Mesenchymal stem cell (in vitro differentiated cells and primary cell): ENCODE measurements at regions not wholly inside any gene's neighbourhood (a gene's known extent, or its start where the extent isn't known, plus 50 kb on each side); places are given as distances from the start of the nearest gene placed in this dataset.
A peak's percentile ranks its signal among the peaks of the same experiment; 100 is the strongest.

Experiments used
- DNase-seq: peaks from one replicate; pipeline ENCODE4 v3.0.0-alpha.2; 2013
- H2AFZ ChIP-seq: one replicate; pipeline ENCODE4 v1.6.1; 2013; ENCODE audit warnings: low read depth, mild to moderate bottlenecking, control low read depth, inconsistent platforms, low read length, moderate library complexity
- H2AK5ac ChIP-seq: 2 replicates; pipeline ENCODE4 v1.6.1; 2013; ENCODE audit warnings: low read length, moderate library complexity, mild to moderate bottlenecking, inconsistent platforms; ENCODE audit not compliant: severe bottlenecking
- H2BK120ac ChIP-seq: one replicate; pipeline ENCODE4 v1.6.1; 2013; ENCODE audit warnings: low read depth, mild to moderate bottlenecking, inconsistent platforms, low read length, moderate library complexity
- H2BK12ac ChIP-seq, 2 experiments: one replicate each; pipeline ENCODE4 v1.6.1; 2013; ENCODE audit warnings: inconsistent platforms in 2 of 2, low read length in 2 of 2, mild to moderate bottlenecking in 2 of 2, moderate library complexity in 2 of 2, control low read depth in 1 of 2
- H2BK15ac ChIP-seq: one replicate; pipeline ENCODE4 v1.6.1; 2013; ENCODE audit warnings: mild to moderate bottlenecking, low read depth, inconsistent platforms; ENCODE audit not compliant: poor library complexity, severe bottlenecking
- H2BK5ac ChIP-seq: 2 replicates; pipeline ENCODE4 v1.6.1; 2013; ENCODE audit warnings: low read depth, mild to moderate bottlenecking, low read length, control low read depth, inconsistent platforms; ENCODE audit not compliant: poor library complexity, severe bottlenecking
- H3K14ac ChIP-seq, 2 experiments: one replicate each; pipeline ENCODE4 v1.6.1; 2013; ENCODE audit warnings: inconsistent platforms in 2 of 2, low read length in 2 of 2, control low read depth in 1 of 2, mild to moderate bottlenecking in 1 of 2, moderate library complexity in 1 of 2
- H3K18ac ChIP-seq, 2 experiments: one replicate each; pipeline ENCODE4 v1.6.1; 2013; ENCODE audit warnings: inconsistent platforms in 2 of 2, low read length in 2 of 2, control low read depth in 1 of 2, low read depth in 1 of 2, mild to moderate bottlenecking in 1 of 2
- H3K23ac ChIP-seq, 2 experiments: one replicate each; pipeline ENCODE4 v1.6.1; 2013; ENCODE audit warnings: inconsistent platforms in 2 of 2, low read length in 2 of 2, mild to moderate bottlenecking in 2 of 2, moderate library complexity in 2 of 2, control low read depth in 1 of 2
- H3K27ac ChIP-seq: 2 replicates; pipeline ENCODE4 v1.5.1; 2013; ENCODE audit warnings: mild to moderate bottlenecking, moderate library complexity, low read length, control low read depth, inconsistent platforms; ENCODE audit not compliant: poor library complexity, severe bottlenecking
- H3K27me3 ChIP-seq, 2 experiments: 2 replicates each; pipeline versions ENCODE4 v1.6.1 to v1.7.0; 2013; ENCODE audit warnings: low read length in 2 of 2, mild to moderate bottlenecking in 2 of 2, moderate library complexity in 2 of 2, control low read depth in 1 of 2, inconsistent platforms in 1 of 2; ENCODE audit not compliant: control insufficient read depth in 1 of 2, insufficient read depth in 1 of 2
- H3K36me3 ChIP-seq, 2 experiments: 2 replicates each; pipeline versions ENCODE4 v1.6.1 to v1.7.0; 2013; ENCODE audit warnings: low read length in 2 of 2, control low read depth in 1 of 2, inconsistent platforms in 1 of 2, low read depth in 1 of 2, mild to moderate bottlenecking in 1 of 2; ENCODE audit not compliant: insufficient read depth in 2 of 2, control insufficient read depth in 1 of 2
- H3K4ac ChIP-seq, 2 experiments: one replicate each; pipeline ENCODE4 v1.6.1; 2013; ENCODE audit warnings: inconsistent platforms in 2 of 2, low read length in 2 of 2, mild to moderate bottlenecking in 2 of 2, moderate library complexity in 2 of 2, control low read depth in 1 of 2, low read depth in 1 of 2
- H3K4me1 ChIP-seq: 2 replicates; pipeline ENCODE4 v1.6.1; 2013; ENCODE audit warnings: low read depth, low read length, control low read depth; ENCODE audit not compliant: control insufficient read depth, insufficient read depth
- H3K4me2 ChIP-seq: 2 replicates; pipeline ENCODE4 v1.6.1; 2013; ENCODE audit warnings: low read length, mild to moderate bottlenecking, inconsistent platforms; ENCODE audit not compliant: poor library complexity, severe bottlenecking
- H3K4me3 ChIP-seq, 2 experiments: 2 replicates each; pipeline versions ENCODE4 v1.5.1 to v1.7.0; 2013; ENCODE audit warnings: low read length in 2 of 2, mild to moderate bottlenecking in 2 of 2, control low read depth in 1 of 2, low read depth in 1 of 2; ENCODE audit not compliant: insufficient read depth in 1 of 2
- H3K79me1 ChIP-seq: replicated peaks from 2 replicates; pipeline ENCODE4 v1.6.1; 2013; ENCODE audit warnings: mild to moderate bottlenecking, control low read depth, low read length, inconsistent platforms; ENCODE audit not compliant: poor library complexity, severe bottlenecking
- H3K9ac ChIP-seq: 2 replicates; pipeline ENCODE4 v1.7.0; 2013; ENCODE audit warnings: mild to moderate bottlenecking, low read length, moderate library complexity
- H3K9me3 ChIP-seq: 2 replicates; pipeline ENCODE4 v1.7.0; 2013; ENCODE audit warnings: mild to moderate bottlenecking, low read length; ENCODE audit not compliant: control insufficient read depth
- H4K8ac ChIP-seq: one replicate; pipeline ENCODE4 v1.6.1; 2013; ENCODE audit warnings: inconsistent platforms, mild to moderate bottlenecking, low read length, moderate library complexity
- H4K91ac ChIP-seq: one replicate; pipeline ENCODE4 v1.6.1; 2013; ENCODE audit warnings: mild to moderate bottlenecking, low read length, inconsistent platforms
- WGBS: methylation state at CpG from one replicate; pipeline ENCODE4 v1.1.7; 2013; ENCODE audit warnings: mixed read lengths; 5-methylcytosine and 5-hydroxymethylcytosine counted together

- no peak overlapping the region for H4K91ac ChIP-seq
- peaks cover 0 to 4% of the 10 kb centered on the region in 2 experiments for H3K27me3 ChIP-seq
- H2BK5ac ChIP-seq: no peak overlapping the region
- H3K4ac ChIP-seq: no peak overlapping the region
- H2AFZ ChIP-seq: no peak overlapping the region
- H3K27ac ChIP-seq: peak overlapping the region; percentile 49
- H3K9me3 ChIP-seq: no peaks in the 10 kb centered on the region
- H3K23ac ChIP-seq: no peak overlapping the region
- H3K18ac ChIP-seq: peak overlapping the region; percentile 5 to 53
- H4K8ac ChIP-seq: no peak overlapping the region
- H3K4me2 ChIP-seq: no peak overlapping the region
- H3K79me1 ChIP-seq: no peaks in the 10 kb centered on the region
- no peaks in the 10 kb centered on the region for H3K36me3 ChIP-seq
- no peak overlapping the region for H2BK120ac ChIP-seq
- peak overlapping the region; percentile 87 for H3K9ac ChIP-seq
- H2BK15ac ChIP-seq: no peak overlapping the region
- H2BK12ac ChIP-seq: peak overlapping the region; percentile 16 to 75
- peak overlapping the region in 1 of 2 experiments; percentile 20 for H3K4me3 ChIP-seq
- H3K14ac ChIP-seq: no peak overlapping the region
- H3K4me1 ChIP-seq: peaks cover 3% of the 10 kb centered on the region
- 19% methylated on average over 4 of the region's 4 CpGs for WGBS
- H2AK5ac ChIP-seq: no peak overlapping the region
- peak; percentile 83 for DNase-seq
These were observed 277.4 kb downstream of the FAM76B start for GRCh38 chr11:95512177-95512576.

GRCh38 chr11:95508219-95508890 is 277.4 kb upstream of the SESN3 start:
- Histone ChIP-seq H3K14ac (no peak overlapping the region), H2AFZ (no peak overlapping the region), H3K4me2 (no peak overlapping the region), H4K91ac (no peak overlapping the region), H3K27ac (no peak overlapping the region), H3K4me3 (peak overlapping the region in 1 of 2 experiments; percentile 35), H3K23ac (no peak overlapping the region), H2BK12ac (no peak overlapping the region), H3K4ac (no peak overlapping the region), H3K18ac (no peak overlapping the region), H2AK5ac (no peak overlapping the region), H3K36me3 (no peaks in the 10 kb centered on the region), H3K9ac (peak overlapping the region; percentile 37), H2BK120ac (no peak overlapping the region), H4K8ac (no peak overlapping the region), H2BK15ac (no peak overlapping the region), H2BK5ac (no peak overlapping the region), H3K4me1 (peaks cover 4% of the 10 kb centered on the region), H3K9me3 (no peaks in the 10 kb centered on the region), H3K27me3 (peaks cover 0 to 4% of the 10 kb centered on the region in 2 experiments), H3K79me1 (no peaks in the 10 kb centered on the region)
- 71% methylated on average over 7 of the region's 7 CpGs for WGBS
- DNase-seq: peak; percentile 29

- Histone ChIP-seq H3K4me3 (peak overlapping the region in 1 of 2 experiments; percentile 35), H3K9me3 (no peaks in the 10 kb centered on the region), H3K27ac (no peak overlapping the region), H3K79me1 (no peaks in the 10 kb centered on the region), H2BK15ac (no peak overlapping the region), H3K4me1 (peaks cover 4% of the 10 kb centered on the region), H3K4ac (peak overlapping the region in 1 of 2 experiments; percentile 19), H3K36me3 (no peaks in the 10 kb centered on the region), H3K18ac (no peak overlapping the region), H3K4me2 (no peak overlapping the region), H2AK5ac (no peak overlapping the region), H4K8ac (no peak overlapping the region), H3K9ac (peak overlapping the region; percentile 37), H2BK5ac (no peak overlapping the region), H3K27me3 (peaks cover 0 to 4% of the 10 kb centered on the region in 2 experiments), H4K91ac (no peak overlapping the region), H3K14ac (no peak overlapping the region), H2AFZ (no peak overlapping the region), H3K23ac (no peak overlapping the region), H2BK120ac (no peak overlapping the region), H2BK12ac (no peak overlapping the region)
- 86% methylated on average over 3 of the region's 3 CpGs for WGBS
- no peak for DNase-seq
These were observed 276.8 kb upstream of the SESN3 start for GRCh38 chr11:95507794-95508193.

GRCh38 chr11:95506777-95507176 is 275.8 kb upstream of the SESN3 start:
- no peak overlapping the region for H3K4me3 ChIP-seq
- no peak overlapping the region for H3K4ac ChIP-seq
- no peaks in the 10 kb centered on the region for H3K36me3 ChIP-seq
- no peak overlapping the region for H3K4me2 ChIP-seq
- H2BK15ac ChIP-seq: no peak overlapping the region
- no peak overlapping the region for H2BK120ac ChIP-seq
- H4K91ac ChIP-seq: no peak overlapping the region
- no peak overlapping the region for H4K8ac ChIP-seq
- no peak overlapping the region for H3K9ac ChIP-seq
- H3K27me3 ChIP-seq: peaks cover 0 to 4% of the 10 kb centered on the region in 2 experiments
- 52% methylated on average over 2 of the region's 2 CpGs for WGBS
- no peak overlapping the region for H2BK12ac ChIP-seq
- H3K4me1 ChIP-seq: peaks cover 3% of the 10 kb centered on the region
- H3K27ac ChIP-seq: no peak overlapping the region
- no peak overlapping the region for H3K14ac ChIP-seq
- H2AFZ ChIP-seq: no peak overlapping the region
- H3K23ac ChIP-seq: no peak overlapping the region
- H3K9me3 ChIP-seq: no peaks in the 10 kb centered on the region
- H3K18ac ChIP-seq: no peak overlapping the region
- no peaks in the 10 kb centered on the region for H3K79me1 ChIP-seq
- no peak overlapping the region for H2BK5ac ChIP-seq
- DNase-seq: peak; percentile 62
- no peak overlapping the region for H2AK5ac ChIP-seq
